T47D (cell line): ENCODE measurements at regions not wholly inside any gene's neighbourhood (a gene's known extent, or its start where the extent isn't known, plus 50 kb on each side); places are given as distances from the start of the nearest gene placed in this dataset.
"Not testable (repeated sequence)": the region's sequence is repeated elsewhere in the genome, so short reads cannot be mapped to it uniquely, and the experiment has no call there.

Experiments used
- DNase-seq, 2 experiments: peaks; one replicate each; pipeline versions ENCODE4 v3.0.0 to v3.0.0-alpha.2; 2011 to 2012; ENCODE audit warnings: low read depth in 1 of 2, low spot score in 1 of 2
- JUND ChIP-seq: IDR thresholded peaks from 2 replicates; pipeline ENCODE4 v1.6.1; 2012; ENCODE audit warnings: low read depth
- in situ Hi-C: cut with HindIII; loops from 2 replicates; pipeline ENCODE4 v1.10.0; 2016; ENCODE audit warnings: low sequenced_read_pairs, low pct_unique_long_range_greater_than_20kb

GRCh38 chr4:82136161-82136801 is 237.5 kb downstream of the HNRNPD start:
- DNase-seq: no peak
- in situ Hi-C loops: no loop called here

GRCh38 chr4:82128355-82128754 is 245.4 kb downstream of the HNRNPD start:
- TF ChIP-seq JUND: no peak
- no peak for DNase-seq
- in situ Hi-C loops: no loop called here

More at GRCh38 chr4:82136161-82136801, 237.5 kb downstream of the HNRNPD start:
- TF ChIP-seq JUND: no peak

- TF ChIP-seq JUND: no peak
Measured at GRCh38 chr4:82126512-82127040, 247.2 kb downstream of the HNRNPD start.

GRCh38 chr4:82125787-82126297 is 247.9 kb downstream of the HNRNPD start:
- no peak for TF ChIP-seq JUND
- in situ Hi-C loops: no loop called here
- DNase-seq: no peak

More at GRCh38 chr4:82126512-82127040, 247.2 kb downstream of the HNRNPD start:
- in situ Hi-C loops: no loop called here
- DNase-seq: no peak

GRCh38 chr4:82124932-82125786 is 248.6 kb downstream of the HNRNPD start:
- in situ Hi-C loops: no loop called here
- no peak for DNase-seq
- TF ChIP-seq JUND: no peak

GRCh38 chr4:82124365-82124764 is 249.4 kb downstream of the HNRNPD start:
- peak in 1 of 2 experiments; percentile 47 for DNase-seq
- in situ Hi-C loops: no loop called here
- no peak for TF ChIP-seq JUND

GRCh38 chr4:82123934-82124333 is 249.9 kb downstream of the HNRNPD start:
- TF ChIP-seq JUND: no peak
- in situ Hi-C loops: no loop called here
- DNase-seq: peak in 1 of 2 experiments; percentile 9

GRCh38 chr4:82115183-82115582 is 258.6 kb downstream of the HNRNPD start:
- DNase-seq, in situ Hi-C loops: not testable (repeated sequence)

- no peak for TF ChIP-seq JUND
- in situ Hi-C loops: no loop called here
- DNase-seq: no peak
Measured at GRCh38 chr4:82108506-82108905, 265.3 kb downstream of the HNRNPD start.

- DNase-seq: no peak
- TF ChIP-seq JUND: no peak
- in situ Hi-C loops: no loop called here
Measured at GRCh38 chr4:82104578-82104977, 269.2 kb downstream of the HNRNPD start.

- in situ Hi-C loops: no loop called here
- no peak for DNase-seq
- no peak for TF ChIP-seq JUND
Measured at GRCh38 chr4:82099928-82100579, 273.7 kb downstream of the HNRNPD start.

- no peak for DNase-seq
- in situ Hi-C loops: no loop called here
- no peak for TF ChIP-seq JUND
Measured at GRCh38 chr4:82097504-82097903, 276.3 kb downstream of the HNRNPD start.

GRCh38 chr4:82090717-82091116 is 283.1 kb downstream of the HNRNPD start:
- no peak for TF ChIP-seq JUND
- in situ Hi-C loops: no loop called here
- DNase-seq: peak in 1 of 2 experiments; percentile 22
